A549 (cell line): ENCODE measurements at regions not wholly inside any gene's neighbourhood (a gene's known extent, or its start where the extent isn't known, plus 50 kb on each side); places are given as distances from the start of the nearest gene placed in this dataset.
"Not testable (repeated sequence)": the region's sequence is repeated elsewhere in the genome, so short reads cannot be mapped to it uniquely, and the experiment has no call there.

Experiments
- CBX2 ChIP-seq: fragments of 200-600 bp; sonication (generic); IDR thresholded peaks from 2 replicates; pipeline ENCODE4 v1.6.1; 2016; ENCODE audit warnings: low read depth, mild to moderate bottlenecking, borderline replicate concordance
- EHF ChIP-seq: fragments of 250-450 bp; sonication (Bioruptor Pico); IDR thresholded peaks from 2 replicates; pipeline ENCODE4 v1.5.0; 2020; ENCODE audit warnings: mild to moderate bottlenecking
- EP300 ChIP-seq, 2 experiments: fragments of >200 bp; sonication (Bioruptor Twin); formaldehyde crosslinking; IDR thresholded peaks; 2 replicates in 1 of 2; 3 replicates in 1 of 2; pipeline ENCODE4 v1.6.1; 2016 to 2017
- JUNB ChIP-seq: fragments of >200 bp; sonication (Bioruptor Twin); formaldehyde crosslinking; IDR thresholded peaks from 2 replicates; pipeline ENCODE4 v1.6.1; 2016
- KDM1A ChIP-seq: fragments of 200-600 bp; sonication (generic); IDR thresholded peaks from 2 replicates; pipeline ENCODE4 v1.6.1; 2016; ENCODE audit warnings: low read depth, mild to moderate bottlenecking
- MAFK ChIP-seq: fragments of 450-650 bp; IDR thresholded peaks from 2 replicates; pipeline ENCODE4 v1.6.1; 2014; ENCODE audit not compliant: partially characterized antibody
- NR3C1 ChIP-seq: fragments of >200 bp; sonication (Bioruptor Twin); formaldehyde crosslinking; IDR thresholded peaks from 3 replicates; pipeline ENCODE4 v1.6.1; 2017
- PBX3 ChIP-seq: IDR thresholded peaks from 2 replicates; pipeline ENCODE4 v1.6.1; 2012
- PHF8 ChIP-seq: fragments of 200-600 bp; sonication (generic); IDR thresholded peaks from 2 replicates; pipeline ENCODE4 v1.6.1; 2016; ENCODE audit warnings: low read depth, mild to moderate bottlenecking, antibody characterized with exemption, moderate library complexity, borderline replicate concordance
- POLR2A ChIP-seq: IDR thresholded peaks from 2 replicates; pipeline ENCODE4 v1.6.1; 2012; ENCODE audit warnings: mild to moderate bottlenecking, low read length
- REST ChIP-seq: fragments of 200-600 bp; sonication (generic); IDR thresholded peaks from 2 replicates; pipeline ENCODE4 v1.6.1; 2016; ENCODE audit warnings: antibody characterized with exemption, mild to moderate bottlenecking, moderate library complexity
- SMC3 ChIP-seq: fragments of >200 bp; sonication (Bioruptor Twin); formaldehyde crosslinking; IDR thresholded peaks from 3 replicates; pipeline ENCODE4 v1.6.1; 2018; ENCODE audit warnings: inconsistent platforms
- USF2 ChIP-seq: fragments of 450-650 bp; IDR thresholded peaks from 2 replicates; pipeline ENCODE4 v1.6.1; 2014; ENCODE audit warnings: antibody characterized with exemption
- TF ChIP-seq, protein P1 (sequence below): fragments of >200 bp; sonication (Bioruptor Twin); formaldehyde crosslinking; IDR thresholded peaks from 3 replicates; pipeline ENCODE4 v1.5.1; 2016

- TF ChIP-seq, protein P1, sequence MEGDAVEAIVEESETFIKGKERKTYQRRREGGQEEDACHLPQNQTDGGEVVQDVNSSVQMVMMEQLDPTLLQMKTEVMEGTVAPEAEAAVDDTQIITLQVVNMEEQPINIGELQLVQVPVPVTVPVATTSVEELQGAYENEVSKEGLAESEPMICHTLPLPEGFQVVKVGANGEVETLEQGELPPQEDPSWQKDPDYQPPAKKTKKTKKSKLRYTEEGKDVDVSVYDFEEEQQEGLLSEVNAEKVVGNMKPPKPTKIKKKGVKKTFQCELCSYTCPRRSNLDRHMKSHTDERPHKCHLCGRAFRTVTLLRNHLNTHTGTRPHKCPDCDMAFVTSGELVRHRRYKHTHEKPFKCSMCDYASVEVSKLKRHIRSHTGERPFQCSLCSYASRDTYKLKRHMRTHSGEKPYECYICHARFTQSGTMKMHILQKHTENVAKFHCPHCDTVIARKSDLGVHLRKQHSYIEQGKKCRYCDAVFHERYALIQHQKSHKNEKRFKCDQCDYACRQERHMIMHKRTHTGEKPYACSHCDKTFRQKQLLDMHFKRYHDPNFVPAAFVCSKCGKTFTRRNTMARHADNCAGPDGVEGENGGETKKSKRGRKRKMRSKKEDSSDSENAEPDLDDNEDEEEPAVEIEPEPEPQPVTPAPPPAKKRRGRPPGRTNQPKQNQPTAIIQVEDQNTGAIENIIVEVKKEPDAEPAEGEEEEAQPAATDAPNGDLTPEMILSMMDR = not testable (repeated sequence)
- TF ChIP-seq EHF (CRISPR knock-in tag); PHF8; KDM1A; USF2; JUNB; PBX3; POLR2A; MAFK; EP300 (IDR thresholded peaks at IDR 0.05); CBX2; SMC3; NR3C1; REST: not testable (repeated sequence)
These were observed 181.5 kb downstream of the WSCD1 start for GRCh38 chr17:6251640-6252039.
